GM23338 (cell line): ENCODE measurements at regions not wholly inside any gene's neighbourhood (a gene's known extent, or its start where the extent isn't known, plus 50 kb on each side); places are given as distances from the start of the nearest gene placed in this dataset.

Experiments
- ATAC-seq: fragments of 200-7000 bp; cut with Tn5 transposase; 3 replicates; pipeline ENCODE4 v1.9.1; 2020
- DNase-seq: peaks from one replicate; pipeline ENCODE4 v3.0.0-alpha.2; 2015; ENCODE audit warnings: low spot score
- H2AFZ ChIP-seq: fragments of 200-600 bp; sonication (generic); 2 replicates; pipeline ENCODE4 v1.8.0; 2016; ENCODE audit warnings: antibody characterized with exemption, mild to moderate bottlenecking, moderate library complexity
- H3F3A ChIP-seq: fragments of 200-600 bp; sonication (generic); replicated peaks from 2 replicates; pipeline ENCODE4 v1.8.0; 2017; ENCODE audit warnings: antibody characterized with exemption, mixed run types, low read depth
- H3K27ac ChIP-seq: fragments of 200-600 bp; sonication (generic); 2 replicates; pipeline ENCODE4 v1.6.1; 2016; ENCODE audit warnings: low read depth
- H3K27me3 ChIP-seq: fragments of 200-600 bp; sonication (generic); 2 replicates; pipeline ENCODE4 v1.8.0; 2016; ENCODE audit warnings: mild to moderate bottlenecking, mixed run types, moderate library complexity; ENCODE audit not compliant: insufficient read depth
- H3K36me3 ChIP-seq: fragments of 200-600 bp; sonication (generic); 2 replicates; pipeline ENCODE4 v1.8.0; 2016; ENCODE audit warnings: mild to moderate bottlenecking; ENCODE audit not compliant: insufficient read depth
- H3K4me1 ChIP-seq: fragments of 200-600 bp; sonication (generic); 2 replicates; pipeline ENCODE4 v1.8.0; 2016; ENCODE audit warnings: mild to moderate bottlenecking, moderate library complexity; ENCODE audit not compliant: insufficient read depth
- H3K4me2 ChIP-seq: fragments of 200-600 bp; sonication (generic); 2 replicates; pipeline ENCODE4 v1.7.1; 2017; ENCODE audit warnings: mixed run types
- H3K4me3 ChIP-seq: fragments of 200-600 bp; sonication (generic); 2 replicates; pipeline ENCODE4 v1.6.1; 2016; ENCODE audit warnings: mixed run types
- H3K79me2 ChIP-seq: fragments of 200-600 bp; sonication (generic); replicated peaks from 2 replicates; pipeline ENCODE4 v1.8.0; 2017; ENCODE audit warnings: mild to moderate bottlenecking; ENCODE audit not compliant: insufficient read depth
- H3K9me2 ChIP-seq: fragments of 200-600 bp; sonication (generic); 2 replicates; pipeline ENCODE4 v1.8.0; 2017; ENCODE audit not compliant: insufficient read depth
- H4K20me1 ChIP-seq: fragments of 200-600 bp; sonication (generic); replicated peaks from 2 replicates; pipeline ENCODE4 v1.8.0; 2017; ENCODE audit warnings: mild to moderate bottlenecking; ENCODE audit not compliant: insufficient read depth
- H3K27ac Mint-ChIP-seq: 2 replicates; pipeline ENCODE4 v1.8.0; 2020; ENCODE audit warnings: inconsistent platforms, mild to moderate bottlenecking, moderate library complexity, mixed read lengths
- H3K27me3 Mint-ChIP-seq: 3 replicates; pipeline ENCODE4 v1.8.0; 2022; ENCODE audit warnings: low read depth, mild to moderate bottlenecking, moderate library complexity, mixed read lengths, inconsistent platforms; ENCODE audit not compliant: insufficient read depth, poor library complexity
- H3K36me3 Mint-ChIP-seq: 3 replicates; pipeline ENCODE4 v1.8.0; 2021; ENCODE audit warnings: low read depth, mild to moderate bottlenecking, inconsistent platforms, moderate library complexity, mixed read lengths
- H3K4me1 Mint-ChIP-seq: 3 replicates; pipeline ENCODE4 v1.8.0; 2020; ENCODE audit warnings: mild to moderate bottlenecking, inconsistent platforms, mixed read lengths
- H3K4me3 Mint-ChIP-seq: 3 replicates; pipeline ENCODE4 v1.8.0; 2021; ENCODE audit warnings: moderate library complexity, mild to moderate bottlenecking, inconsistent platforms, mixed read lengths
- H3K9me3 Mint-ChIP-seq: 3 replicates; pipeline ENCODE4 v1.8.0; 2020; ENCODE audit warnings: moderate library complexity, mild to moderate bottlenecking, inconsistent platforms, mixed read lengths
- CREB1 ChIP-seq: fragments of 250-450 bp; sonication (Bioruptor Pico); IDR thresholded peaks from 2 replicates; pipeline ENCODE4 v1.5.0; 2020; ENCODE audit warnings: low read depth, mild to moderate bottlenecking, moderate library complexity
- ETS1 ChIP-seq: IDR thresholded peaks from 2 replicates; pipeline ENCODE4 v1.6.1; 2016; ENCODE audit warnings: antibody characterized with exemption
- EZH2 ChIP-seq: fragments of 200-600 bp; sonication (generic); IDR thresholded peaks from one replicate; pipeline ENCODE4 v1.8.0; 2017; ENCODE audit warnings: antibody characterized with exemption, mild to moderate bottlenecking, low read depth; ENCODE audit not compliant: unreplicated experiment
- EZH2phosphoT487 ChIP-seq: fragments of 200-600 bp; sonication (generic); IDR thresholded peaks from one replicate; pipeline ENCODE4 v1.8.1; 2018; ENCODE audit warnings: antibody characterized with exemption; ENCODE audit not compliant: unreplicated experiment
- JUNB ChIP-seq: IDR thresholded peaks from one replicate; pipeline ENCODE4 v1.6.1; 2016; ENCODE audit warnings: antibody characterized with exemption; ENCODE audit not compliant: unreplicated experiment
- NANOG ChIP-seq: IDR thresholded peaks from 2 replicates; pipeline ENCODE4 v1.6.1; 2016; ENCODE audit warnings: antibody characterized with exemption, borderline replicate concordance
- POLR2AphosphoS5 ChIP-seq: IDR thresholded peaks from 2 replicates; pipeline ENCODE4 v1.6.1; 2016; ENCODE audit warnings: antibody characterized with exemption, low read depth
- STAT1 ChIP-seq: IDR thresholded peaks from one replicate; pipeline ENCODE4 v1.6.1; 2016; ENCODE audit warnings: antibody characterized with exemption; ENCODE audit not compliant: unreplicated experiment
- ZNF114 ChIP-seq: fragments of 250-450 bp; sonication (Bioruptor Pico); IDR thresholded peaks from 2 replicates; pipeline ENCODE4 v1.5.0; 2020; ENCODE audit warnings: mild to moderate bottlenecking, moderate library complexity
- ZNF331 ChIP-seq: fragments of 250-450 bp; sonication (Bioruptor Pico); IDR thresholded peaks from 2 replicates; pipeline ENCODE4 v1.5.0; 2020; ENCODE audit warnings: low read depth, mild to moderate bottlenecking, moderate library complexity
- ZNF462 ChIP-seq: fragments of 250-450 bp; sonication (Bioruptor Pico); IDR thresholded peaks from 2 replicates; pipeline ENCODE4 v1.5.0; 2020; ENCODE audit warnings: mild to moderate bottlenecking, moderate library complexity
- TF ChIP-seq, protein P1 (sequence below): IDR thresholded peaks from one replicate; pipeline ENCODE4 v1.6.1; 2018; ENCODE audit warnings: antibody characterized with exemption; ENCODE audit not compliant: unreplicated experiment
- TF ChIP-seq, protein P2 (sequence below), 2 experiments: fragments of 200-600 bp in 1 of 2; sonication (generic) in 1 of 2; conservative IDR thresholded peaks; 2 replicates each; pipeline versions ENCODE4 v1.5.1 to v1.6.1; 2016 to 2017; ENCODE audit warnings: antibody characterized with exemption in 2 of 2, low read depth in 2 of 2, mild to moderate bottlenecking in 2 of 2, moderate library complexity in 1 of 2

GRCh38 chr12:115617391-115617790, 660.1 kb downstream of the MED13L start:
- TF ChIP-seq, protein P1, sequence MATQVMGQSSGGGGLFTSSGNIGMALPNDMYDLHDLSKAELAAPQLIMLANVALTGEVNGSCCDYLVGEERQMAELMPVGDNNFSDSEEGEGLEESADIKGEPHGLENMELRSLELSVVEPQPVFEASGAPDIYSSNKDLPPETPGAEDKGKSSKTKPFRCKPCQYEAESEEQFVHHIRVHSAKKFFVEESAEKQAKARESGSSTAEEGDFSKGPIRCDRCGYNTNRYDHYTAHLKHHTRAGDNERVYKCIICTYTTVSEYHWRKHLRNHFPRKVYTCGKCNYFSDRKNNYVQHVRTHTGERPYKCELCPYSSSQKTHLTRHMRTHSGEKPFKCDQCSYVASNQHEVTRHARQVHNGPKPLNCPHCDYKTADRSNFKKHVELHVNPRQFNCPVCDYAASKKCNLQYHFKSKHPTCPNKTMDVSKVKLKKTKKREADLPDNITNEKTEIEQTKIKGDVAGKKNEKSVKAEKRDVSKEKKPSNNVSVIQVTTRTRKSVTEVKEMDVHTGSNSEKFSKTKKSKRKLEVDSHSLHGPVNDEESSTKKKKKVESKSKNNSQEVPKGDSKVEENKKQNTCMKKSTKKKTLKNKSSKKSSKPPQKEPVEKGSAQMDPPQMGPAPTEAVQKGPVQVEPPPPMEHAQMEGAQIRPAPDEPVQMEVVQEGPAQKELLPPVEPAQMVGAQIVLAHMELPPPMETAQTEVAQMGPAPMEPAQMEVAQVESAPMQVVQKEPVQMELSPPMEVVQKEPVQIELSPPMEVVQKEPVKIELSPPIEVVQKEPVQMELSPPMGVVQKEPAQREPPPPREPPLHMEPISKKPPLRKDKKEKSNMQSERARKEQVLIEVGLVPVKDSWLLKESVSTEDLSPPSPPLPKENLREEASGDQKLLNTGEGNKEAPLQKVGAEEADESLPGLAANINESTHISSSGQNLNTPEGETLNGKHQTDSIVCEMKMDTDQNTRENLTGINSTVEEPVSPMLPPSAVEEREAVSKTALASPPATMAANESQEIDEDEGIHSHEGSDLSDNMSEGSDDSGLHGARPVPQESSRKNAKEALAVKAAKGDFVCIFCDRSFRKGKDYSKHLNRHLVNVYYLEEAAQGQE = no peak
- no peak for TF ChIP-seq ZNF331
- TF ChIP-seq EZH2 = no peak
- no peak for TF ChIP-seq ETS1
- TF ChIP-seq POLR2AphosphoS5 = no peak
- no peak for TF ChIP-seq STAT1
- TF ChIP-seq ZNF114 = no peak
- TF ChIP-seq, protein P2, sequence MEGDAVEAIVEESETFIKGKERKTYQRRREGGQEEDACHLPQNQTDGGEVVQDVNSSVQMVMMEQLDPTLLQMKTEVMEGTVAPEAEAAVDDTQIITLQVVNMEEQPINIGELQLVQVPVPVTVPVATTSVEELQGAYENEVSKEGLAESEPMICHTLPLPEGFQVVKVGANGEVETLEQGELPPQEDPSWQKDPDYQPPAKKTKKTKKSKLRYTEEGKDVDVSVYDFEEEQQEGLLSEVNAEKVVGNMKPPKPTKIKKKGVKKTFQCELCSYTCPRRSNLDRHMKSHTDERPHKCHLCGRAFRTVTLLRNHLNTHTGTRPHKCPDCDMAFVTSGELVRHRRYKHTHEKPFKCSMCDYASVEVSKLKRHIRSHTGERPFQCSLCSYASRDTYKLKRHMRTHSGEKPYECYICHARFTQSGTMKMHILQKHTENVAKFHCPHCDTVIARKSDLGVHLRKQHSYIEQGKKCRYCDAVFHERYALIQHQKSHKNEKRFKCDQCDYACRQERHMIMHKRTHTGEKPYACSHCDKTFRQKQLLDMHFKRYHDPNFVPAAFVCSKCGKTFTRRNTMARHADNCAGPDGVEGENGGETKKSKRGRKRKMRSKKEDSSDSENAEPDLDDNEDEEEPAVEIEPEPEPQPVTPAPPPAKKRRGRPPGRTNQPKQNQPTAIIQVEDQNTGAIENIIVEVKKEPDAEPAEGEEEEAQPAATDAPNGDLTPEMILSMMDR (conservative IDR thresholded peaks at IDR 0.05; ENCODE audit: low read depth in 2 of 2) = no peak
- TF ChIP-seq ZNF462 = no peak
- no peak for TF ChIP-seq EZH2phosphoT487
- TF ChIP-seq JUNB = no peak
- TF ChIP-seq CREB1 (CRISPR knock-in tag) = no peak
- TF ChIP-seq NANOG = no peak
- Histone ChIP-seq H3K4me1 (no peaks in the 10 kb centered on the region), H4K20me1 (no peaks in the 10 kb centered on the region), H2AFZ (no peak overlapping the region), H3K79me2 (no peaks in the 10 kb centered on the region), H3K4me3 (no peak overlapping the region), H3K9me2 (no peaks in the 10 kb centered on the region), H3K36me3 (no peaks in the 10 kb centered on the region), H3K27me3 (no peaks in the 10 kb centered on the region), H3F3A (no peaks in the 10 kb centered on the region), H3K27ac (no peak overlapping the region), H3K4me2 (no peak overlapping the region)
- DNase-seq = peak; percentile 29
- H3K27me3 Mint-ChIP-seq = peaks cover 7% of the 10 kb centered on the region
- ATAC-seq = peak; percentile 73
- peaks cover 3% of the 10 kb centered on the region; the same call in 2 of the 3 replicates for H3K36me3 Mint-ChIP-seq
- H3K9me3 Mint-ChIP-seq = peaks cover 9% of the 10 kb centered on the region; the same call in 2 of the 3 replicates
- no peaks in the 10 kb centered on the region for H3K4me1 Mint-ChIP-seq
- H3K27ac Mint-ChIP-seq = no peak overlapping the region
- no peak overlapping the region for H3K4me3 Mint-ChIP-seq
